ENCODE measurements at regions not wholly inside any gene's neighbourhood (a gene's known extent, or its start where the extent isn't known, plus 50 kb on each side); places are given as distances from the start of the nearest gene placed in this dataset.
A peak's percentile ranks its signal among the peaks of the same experiment; 100 is the strongest.

DNA sequence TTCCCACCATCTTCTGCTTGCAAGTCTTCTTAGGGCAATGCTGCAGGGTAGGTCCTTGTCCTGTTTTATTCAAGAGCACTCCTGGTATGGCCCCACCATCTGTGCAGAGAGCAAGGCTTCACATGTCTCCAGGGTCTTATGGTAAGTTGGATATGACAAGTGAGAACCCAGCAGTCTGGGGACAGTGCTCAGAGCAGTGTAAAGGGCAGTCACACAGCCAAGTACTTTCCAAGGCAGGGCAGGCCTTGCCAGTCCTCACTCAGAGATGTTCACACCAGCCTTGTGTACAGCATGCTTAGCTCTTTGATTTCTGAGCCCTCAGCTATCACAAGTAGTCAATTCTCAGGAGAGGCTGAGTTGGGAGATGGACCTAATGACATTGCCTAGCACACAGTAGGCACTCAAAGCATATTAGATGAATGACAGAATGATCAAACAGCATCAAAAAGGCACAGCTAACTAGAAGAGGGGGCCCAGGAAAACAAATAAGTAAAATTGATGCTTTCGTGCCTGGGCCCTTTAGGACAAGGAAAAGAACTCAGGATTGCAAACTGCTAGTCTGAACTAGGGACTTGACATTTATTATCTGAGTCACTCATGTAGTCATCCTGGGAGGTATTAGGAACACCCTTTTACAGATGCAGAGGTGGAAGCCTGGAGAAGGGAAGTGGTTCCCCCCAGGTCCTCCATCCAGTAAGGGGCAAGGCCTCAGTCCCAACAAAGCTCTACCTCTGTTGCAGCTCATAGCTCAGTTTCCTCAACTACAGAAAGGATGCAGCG lies 86.7 kb upstream of the CTAGE1 start:
- intact Hi-C loops (cut with DNase I), result no loop called here
- TF ChIP-seq, protein P1, sequence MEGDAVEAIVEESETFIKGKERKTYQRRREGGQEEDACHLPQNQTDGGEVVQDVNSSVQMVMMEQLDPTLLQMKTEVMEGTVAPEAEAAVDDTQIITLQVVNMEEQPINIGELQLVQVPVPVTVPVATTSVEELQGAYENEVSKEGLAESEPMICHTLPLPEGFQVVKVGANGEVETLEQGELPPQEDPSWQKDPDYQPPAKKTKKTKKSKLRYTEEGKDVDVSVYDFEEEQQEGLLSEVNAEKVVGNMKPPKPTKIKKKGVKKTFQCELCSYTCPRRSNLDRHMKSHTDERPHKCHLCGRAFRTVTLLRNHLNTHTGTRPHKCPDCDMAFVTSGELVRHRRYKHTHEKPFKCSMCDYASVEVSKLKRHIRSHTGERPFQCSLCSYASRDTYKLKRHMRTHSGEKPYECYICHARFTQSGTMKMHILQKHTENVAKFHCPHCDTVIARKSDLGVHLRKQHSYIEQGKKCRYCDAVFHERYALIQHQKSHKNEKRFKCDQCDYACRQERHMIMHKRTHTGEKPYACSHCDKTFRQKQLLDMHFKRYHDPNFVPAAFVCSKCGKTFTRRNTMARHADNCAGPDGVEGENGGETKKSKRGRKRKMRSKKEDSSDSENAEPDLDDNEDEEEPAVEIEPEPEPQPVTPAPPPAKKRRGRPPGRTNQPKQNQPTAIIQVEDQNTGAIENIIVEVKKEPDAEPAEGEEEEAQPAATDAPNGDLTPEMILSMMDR (IDR thresholded peaks at IDR 0.05), result no peak
- Histone ChIP-seq H3K4me3 (no peak overlapping the region), H3K27me3 (no peaks in the 10 kb centered on the region), H3K27ac (peak overlapping the region; percentile 14), H3K4me1 (no peaks in the 10 kb centered on the region), H3K36me3 (no peaks in the 10 kb centered on the region), H3K9me3 (no peaks in the 10 kb centered on the region), H3K9ac (ENCODE audit: low read depth in 2 of 2, low read length in 2 of 2) (no peak overlapping the region)
- DNase-seq, result no peak

GRCh38 chr18:22505141-22505591 lies 87.5 kb upstream of the CTAGE1 start:
- TF ChIP-seq, protein P1 (IDR thresholded peaks at IDR 0.05), result no peak
- Histone ChIP-seq H3K27me3 (no peaks in the 10 kb centered on the region), H3K9ac (ENCODE audit: low read depth in 2 of 2, low read length in 2 of 2) (no peak overlapping the region), H3K4me3 (no peak overlapping the region), H3K9me3 (no peaks in the 10 kb centered on the region), H3K27ac (no peak overlapping the region), H3K36me3 (no peaks in the 10 kb centered on the region), H3K4me1 (no peaks in the 10 kb centered on the region)
- DNase-seq, result no peak
- intact Hi-C loops (cut with DNase I), result no loop called here

DNA sequence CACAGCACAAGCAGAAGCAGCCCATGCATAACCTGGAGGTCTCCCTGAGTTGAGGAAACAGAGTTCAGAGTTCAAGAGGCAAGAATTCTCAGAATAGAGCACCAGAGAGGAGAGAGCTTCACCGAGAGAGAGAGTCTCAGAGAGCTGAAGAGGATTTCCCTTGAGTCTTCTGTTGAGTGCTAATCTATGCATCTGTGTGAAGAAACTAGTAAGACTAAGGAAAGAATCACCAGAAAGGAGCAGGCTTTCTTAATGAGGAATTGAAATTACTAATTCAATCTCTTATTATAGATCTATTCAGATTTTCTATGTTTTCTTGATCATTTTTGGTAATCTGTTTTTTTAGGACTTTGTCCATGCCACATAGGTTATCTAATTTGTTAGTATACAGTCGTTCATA lies 89.3 kb upstream of the CTAGE1 start:
- TF ChIP-seq, protein P1 (IDR thresholded peaks at IDR 0.05), result no peak
- Histone ChIP-seq H3K4me3 (no peak overlapping the region), H3K4me1 (no peaks in the 10 kb centered on the region), H3K27ac (no peak overlapping the region), H3K36me3 (no peaks in the 10 kb centered on the region), H3K27me3 (no peaks in the 10 kb centered on the region), H3K9ac (ENCODE audit: low read depth in 2 of 2, low read length in 2 of 2) (no peak overlapping the region), H3K9me3 (no peaks in the 10 kb centered on the region)
- intact Hi-C loops (cut with DNase I), result no loop called here
- DNase-seq, result no peak

- no peaks in the 10 kb centered on the region for H3K36me3 ChIP-seq
- H3K9me3 ChIP-seq, result no peaks in the 10 kb centered on the region
- TF ChIP-seq, protein P1 (IDR thresholded peaks at IDR 0.05), result no peak
- H3K4me1 ChIP-seq, result no peaks in the 10 kb centered on the region
- no peak overlapping the region for H3K27ac ChIP-seq
- H3K27me3 ChIP-seq, result no peaks in the 10 kb centered on the region
- no peak overlapping the region for H3K4me3 ChIP-seq
- intact Hi-C loops (cut with DNase I), result no loop called here
- no peak overlapping the region for H3K9ac ChIP-seq (ENCODE audit: low read depth in 2 of 2, low read length in 2 of 2)
- DNase-seq, result no peak
Measured at GRCh38 chr18:22509423-22509822, 91.7 kb upstream of the CTAGE1 start.

GRCh38 chr18:22510697-22511096 lies 93.0 kb upstream of the CTAGE1 start:
- TF ChIP-seq, protein P1 (IDR thresholded peaks at IDR 0.05), result no peak

More at GRCh38 chr18:22510697-22511096, 93.0 kb upstream of the CTAGE1 start:
- H3K9me3 ChIP-seq, result no peaks in the 10 kb centered on the region
- no peaks in the 10 kb centered on the region for H3K4me1 ChIP-seq
- no peak overlapping the region for H3K27ac ChIP-seq
- intact Hi-C loops (cut with DNase I), result no loop called here
- H3K36me3 ChIP-seq, result no peaks in the 10 kb centered on the region
- no peak for DNase-seq
- no peaks in the 10 kb centered on the region for H3K27me3 ChIP-seq
- no peak overlapping the region for H3K9ac ChIP-seq (ENCODE audit: low read depth in 2 of 2, low read length in 2 of 2)
- no peak overlapping the region for H3K4me3 ChIP-seq

Measured in colonic mucosa (tissue), 4 donors.